PC-3 (cell line): ENCODE measurements at regions not wholly inside any gene's neighbourhood (a gene's known extent, or its start where the extent isn't known, plus 50 kb on each side); places are given as distances from the start of the nearest gene placed in this dataset.

Source experiments
- CTCF ChIP-seq: fragments of 300-600 bp; sonication (generic); conservative IDR thresholded peaks from 2 replicates; pipeline ENCODE4 v1.5.1; 2017; ENCODE audit warnings: antibody characterized with exemption, low read depth, mild to moderate bottlenecking, low read length
- EZH2 ChIP-seq: fragments of 300-600 bp; sonication (generic); IDR thresholded peaks from one replicate; pipeline ENCODE4 v1.6.1; 2017; ENCODE audit warnings: antibody characterized with exemption, mild to moderate bottlenecking, low read length; ENCODE audit not compliant: unreplicated experiment
- EZH2phosphoT487 ChIP-seq: fragments of 300-600 bp; sonication (generic); IDR thresholded peaks from 2 replicates; pipeline ENCODE4 v1.6.1; 2018; ENCODE audit warnings: mild to moderate bottlenecking, antibody characterized with exemption, low read length, borderline replicate concordance

- TF ChIP-seq CTCF (no peak), EZH2phosphoT487 (no peak), EZH2 (no peak)
Observed at GRCh38 chr1:22325531-22326371, 125.9 kb upstream of the ZBTB40 start.
